HG02943 (cell line): ENCODE measurements at regions not wholly inside any gene's neighbourhood (a gene's known extent, or its start where the extent isn't known, plus 50 kb on each side); places are given as distances from the start of the nearest gene placed in this dataset.
"Not testable (repeated sequence)": the region's sequence is repeated elsewhere in the genome, so short reads cannot be mapped to it uniquely, and the experiment has no call there.

Experiments used
- ATAC-seq: cut with Tn5 transposase; IDR thresholded peaks from one replicate; pipeline ENCODE4 v1.9.1; 2021; ENCODE audit warnings: mild to moderate bottlenecking, low read depth, moderate library complexity; ENCODE audit not compliant: unreplicated experiment

GRCh38 chr6:11891547-11891946, 112.9 kb upstream of the ADTRP start:
- ATAC-seq, result no peak

GRCh38 chr6:11890849-11891248, 112.2 kb upstream of the ADTRP start:
- ATAC-seq, result no peak

GRCh38 chr6:11890209-11890608, 111.6 kb upstream of the ADTRP start:
- no peak for ATAC-seq

- ATAC-seq, result no peak
These were observed 111.0 kb upstream of the ADTRP start for GRCh38 chr6:11889572-11889971.

- no peak for ATAC-seq
These were observed 110.1 kb upstream of the ADTRP start for GRCh38 chr6:11888727-11889126.

GRCh38 chr6:11885159-11885558, 106.6 kb upstream of the ADTRP start:
- no peak for ATAC-seq

GRCh38 chr6:11883471-11883870, 104.9 kb upstream of the ADTRP start:
- not testable (repeated sequence) for ATAC-seq

- ATAC-seq, result not testable (repeated sequence)
These were observed 101.6 kb upstream of the ADTRP start for GRCh38 chr6:11880156-11880555.

- ATAC-seq, result no peak
These were observed 100.1 kb upstream of the ADTRP start for GRCh38 chr6:11878735-11879134.

- ATAC-seq, result no peak
These were observed 99.4 kb upstream of the ADTRP start for GRCh38 chr6:11878029-11878428.

GRCh38 chr6:11876934-11877433, 98.4 kb upstream of the ADTRP start:
- ATAC-seq, result no peak

GRCh38 chr6:11875325-11876109, 96.9 kb upstream of the ADTRP start:
- no peak for ATAC-seq

- ATAC-seq, result no peak
These were observed 91.2 kb upstream of the ADTRP start for GRCh38 chr6:11869672-11870340.

- no peak for ATAC-seq
These were observed 89.8 kb upstream of the ADTRP start for GRCh38 chr6:11868392-11868791.

- no peak for ATAC-seq
These were observed 87.2 kb upstream of the ADTRP start for GRCh38 chr6:11865680-11866300.

- ATAC-seq, result no peak
These were observed 79.8 kb upstream of the ADTRP start for GRCh38 chr6:11858439-11858838.

GRCh38 chr6:11855743-11856142, 77.1 kb upstream of the ADTRP start:
- no peak for ATAC-seq

GRCh38 chr6:11854408-11855165, 76.0 kb upstream of the ADTRP start:
- no peak for ATAC-seq

- no peak for ATAC-seq
These were observed 75.2 kb upstream of the ADTRP start for GRCh38 chr6:11853678-11854407.

- no peak for ATAC-seq
These were observed 73.6 kb upstream of the ADTRP start for GRCh38 chr6:11852061-11852651.
